ENCODE measurements at regions not wholly inside any gene's neighbourhood (a gene's known extent, or its start where the extent isn't known, plus 50 kb on each side); places are given as distances from the start of the nearest gene placed in this dataset.

GRCh38 chr2:129927696-129928095, 51.8 kb upstream of the RAB6C start:
- no peak for DNase-seq

GRCh38 chr2:129929321-129930290, 49.9 kb upstream of the RAB6C start:
- peak in 37 of 58 donors; percentile 27 to 90 (median 59) for DNase-seq
